ENCODE measurements at regions not wholly inside any gene's neighbourhood (a gene's known extent, or its start where the extent isn't known, plus 50 kb on each side); places are given as distances from the start of the nearest gene placed in this dataset.

DNA sequence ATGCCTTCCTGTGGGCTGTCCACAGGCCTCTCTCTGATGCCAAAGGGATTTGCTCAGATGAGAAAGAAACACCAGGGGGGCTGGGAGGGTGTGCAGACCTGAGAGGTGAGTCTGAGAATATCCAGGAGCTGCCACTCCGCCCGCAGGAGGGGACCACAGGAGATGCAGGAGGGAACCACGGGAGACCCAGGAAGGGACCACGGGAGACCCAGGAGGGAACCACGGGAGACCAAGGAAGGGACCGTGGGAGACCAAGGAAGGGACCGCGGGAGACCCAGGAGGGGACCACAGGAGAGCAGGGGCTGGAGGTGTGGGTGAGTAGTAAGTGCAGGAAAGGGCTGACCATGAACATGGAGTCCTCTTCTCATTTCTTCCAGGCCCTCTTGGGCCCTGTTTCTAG lies 74.6 kb upstream of the SFSWAP start:
- TF ChIP-seq, protein P1, sequence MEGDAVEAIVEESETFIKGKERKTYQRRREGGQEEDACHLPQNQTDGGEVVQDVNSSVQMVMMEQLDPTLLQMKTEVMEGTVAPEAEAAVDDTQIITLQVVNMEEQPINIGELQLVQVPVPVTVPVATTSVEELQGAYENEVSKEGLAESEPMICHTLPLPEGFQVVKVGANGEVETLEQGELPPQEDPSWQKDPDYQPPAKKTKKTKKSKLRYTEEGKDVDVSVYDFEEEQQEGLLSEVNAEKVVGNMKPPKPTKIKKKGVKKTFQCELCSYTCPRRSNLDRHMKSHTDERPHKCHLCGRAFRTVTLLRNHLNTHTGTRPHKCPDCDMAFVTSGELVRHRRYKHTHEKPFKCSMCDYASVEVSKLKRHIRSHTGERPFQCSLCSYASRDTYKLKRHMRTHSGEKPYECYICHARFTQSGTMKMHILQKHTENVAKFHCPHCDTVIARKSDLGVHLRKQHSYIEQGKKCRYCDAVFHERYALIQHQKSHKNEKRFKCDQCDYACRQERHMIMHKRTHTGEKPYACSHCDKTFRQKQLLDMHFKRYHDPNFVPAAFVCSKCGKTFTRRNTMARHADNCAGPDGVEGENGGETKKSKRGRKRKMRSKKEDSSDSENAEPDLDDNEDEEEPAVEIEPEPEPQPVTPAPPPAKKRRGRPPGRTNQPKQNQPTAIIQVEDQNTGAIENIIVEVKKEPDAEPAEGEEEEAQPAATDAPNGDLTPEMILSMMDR (conservative IDR thresholded peaks at IDR 0.05; ENCODE audit: low read depth, low read length): no peak
- DNase-seq (ENCODE audit: low read depth): no peak
- no peak overlapping the region for H3K4me3 ChIP-seq (ENCODE audit: low read depth, low read length)

DNA sequence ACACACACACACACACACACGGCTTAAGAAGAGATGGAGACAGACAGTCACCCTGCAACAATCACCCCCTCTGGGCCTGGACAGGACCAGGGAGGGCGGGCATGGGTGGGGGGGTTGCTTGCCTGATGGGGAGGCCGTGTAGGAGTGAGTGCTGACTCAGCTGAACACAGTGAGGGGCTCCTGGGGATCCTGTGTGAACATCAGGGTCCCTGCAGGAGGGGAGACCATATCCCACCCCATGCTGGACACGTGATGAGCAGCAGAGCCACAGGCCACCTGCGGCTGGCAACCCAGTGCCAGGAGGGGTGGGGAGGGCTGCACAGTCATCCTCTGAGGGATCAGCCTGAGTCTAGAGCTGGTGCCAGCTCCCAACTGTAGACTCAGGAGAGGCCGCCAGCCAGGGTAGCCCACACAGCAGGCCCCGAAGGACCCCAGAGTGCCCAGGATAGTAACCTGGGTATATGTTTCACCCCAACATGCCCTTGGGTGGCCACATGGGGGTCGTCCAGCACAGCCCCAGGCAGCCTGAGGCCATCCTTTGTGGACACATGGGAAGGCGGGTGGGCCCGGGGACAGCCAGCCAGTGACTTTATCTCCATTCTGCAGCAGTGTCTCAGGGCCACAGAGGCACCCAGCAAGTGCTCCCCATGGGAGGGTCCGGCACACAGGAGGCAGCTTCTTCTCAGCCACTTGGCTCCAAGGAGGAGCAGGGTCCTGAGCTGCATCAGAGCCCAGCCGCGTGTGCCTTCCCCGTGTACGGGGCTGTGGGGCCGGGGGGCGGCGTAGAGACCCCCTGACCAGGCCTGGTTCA lies 73.7 kb upstream of the SFSWAP start:
- TF ChIP-seq, protein P1 (conservative IDR thresholded peaks at IDR 0.05; ENCODE audit: low read depth, low read length): no peak
- DNase-seq (ENCODE audit: low read depth): no peak
- no peak overlapping the region for H3K4me3 ChIP-seq (ENCODE audit: low read depth, low read length)

DNA sequence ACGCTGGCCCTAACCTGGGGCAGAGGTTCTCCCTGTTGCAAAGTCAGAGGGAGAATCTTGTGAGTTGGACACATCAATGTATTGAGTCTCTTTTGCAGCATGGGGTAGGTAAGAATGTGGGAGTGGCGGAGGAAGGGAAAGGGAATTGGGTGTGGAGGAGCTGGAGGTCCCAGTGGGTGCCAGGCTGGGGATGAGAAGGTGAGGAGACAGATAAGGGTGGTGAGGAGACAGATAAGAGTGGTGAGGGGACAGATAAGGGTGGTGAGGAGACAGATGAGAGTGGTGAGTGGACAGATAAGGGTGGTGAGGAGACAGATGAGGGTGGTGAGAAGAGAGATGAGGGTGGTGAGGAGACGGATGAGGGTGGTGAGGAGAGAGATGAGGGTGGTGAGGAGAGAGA lies 72.9 kb upstream of the SFSWAP start:
- DNase-seq (ENCODE audit: low read depth): no peak
- TF ChIP-seq, protein P1 (conservative IDR thresholded peaks at IDR 0.05; ENCODE audit: low read depth, low read length): no peak
- no peak overlapping the region for H3K4me3 ChIP-seq (ENCODE audit: low read depth, low read length)

DNA sequence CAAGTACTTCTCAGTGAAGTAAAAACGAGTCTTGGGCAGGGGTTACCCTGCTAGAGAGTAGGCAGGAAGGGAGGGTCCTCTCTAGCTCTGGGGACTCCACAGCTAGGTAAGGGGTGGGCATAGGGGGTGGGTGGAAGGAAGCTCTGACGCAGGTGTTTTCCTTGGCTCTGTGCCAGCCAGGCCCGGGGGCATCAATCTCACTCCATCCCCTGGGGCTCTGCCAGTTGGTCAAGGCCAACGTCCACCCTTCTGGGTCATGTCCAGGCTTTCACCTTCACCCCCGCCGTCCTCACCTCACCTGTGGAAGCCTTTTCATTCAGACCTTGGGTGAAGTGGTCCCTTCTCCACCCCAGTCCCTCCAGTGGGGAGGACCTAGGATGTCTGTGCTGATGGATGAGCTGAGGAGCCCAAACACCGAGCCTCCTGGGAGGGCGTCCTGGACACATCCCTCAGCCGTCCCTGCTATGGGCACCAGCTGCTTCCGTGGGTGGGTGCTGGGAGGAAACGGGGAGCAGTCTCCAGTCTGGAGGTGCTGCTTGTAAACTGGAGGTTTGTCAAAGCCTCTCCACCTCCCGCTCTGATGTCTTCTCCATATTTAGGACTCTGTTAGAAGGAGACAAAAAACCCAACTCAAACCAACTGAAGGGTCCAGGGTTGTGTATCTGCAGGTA lies 71.5 kb upstream of the SFSWAP start:
- no peak overlapping the region for H3K4me3 ChIP-seq (ENCODE audit: low read depth, low read length)
- TF ChIP-seq, protein P1 (conservative IDR thresholded peaks at IDR 0.05; ENCODE audit: low read depth, low read length): no peak
- DNase-seq (ENCODE audit: low read depth): no peak

DNA sequence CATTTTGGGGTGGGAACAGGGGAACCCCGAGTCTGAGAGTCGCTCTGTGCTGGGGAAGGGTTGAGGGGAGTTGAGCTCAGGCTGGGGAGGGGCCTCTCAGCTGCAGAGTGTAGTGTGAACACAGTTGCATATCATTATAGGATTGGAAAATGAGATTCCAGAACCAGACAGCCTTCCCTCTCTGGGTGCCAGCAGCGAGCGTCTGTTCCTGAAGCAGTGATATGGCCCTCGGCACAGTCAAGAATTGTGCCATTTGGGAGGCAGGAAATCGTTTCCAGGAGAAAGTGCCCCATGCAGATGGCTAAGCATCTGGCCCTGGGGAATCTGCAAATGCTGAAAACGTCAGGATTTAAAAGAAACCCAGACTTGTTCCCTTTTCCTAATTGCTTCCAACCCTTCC lies 70.4 kb upstream of the SFSWAP start:
- TF ChIP-seq, protein P1 (conservative IDR thresholded peaks at IDR 0.05; ENCODE audit: low read depth, low read length): no peak
- no peak for DNase-seq (ENCODE audit: low read depth)
- no peak overlapping the region for H3K4me3 ChIP-seq (ENCODE audit: low read depth, low read length)

GRCh38 chr12:131641315-131641714 lies 69.6 kb upstream of the SFSWAP start:
- TF ChIP-seq, protein P1 (conservative IDR thresholded peaks at IDR 0.05; ENCODE audit: low read depth, low read length): no peak
- H3K4me3 ChIP-seq (ENCODE audit: low read depth, low read length): no peak overlapping the region
- DNase-seq (ENCODE audit: low read depth): no peak

All from choroid plexus epithelial cell (primary cell).